Activated T-cell treated with anti-CD3 and anti-CD28 coated beads, Interleukin-2, amount 50 U/mL, for 48 hours (primary cell): ENCODE measurements at regions not wholly inside any gene's neighbourhood (a gene's known extent, or its start where the extent isn't known, plus 50 kb on each side); places are given as distances from the start of the nearest gene placed in this dataset.

ENCODE experiments used
- DNase-seq, 2 experiments: peaks; one replicate each; pipeline ENCODE4 v3.0.0-alpha.2; 2020

DNA sequence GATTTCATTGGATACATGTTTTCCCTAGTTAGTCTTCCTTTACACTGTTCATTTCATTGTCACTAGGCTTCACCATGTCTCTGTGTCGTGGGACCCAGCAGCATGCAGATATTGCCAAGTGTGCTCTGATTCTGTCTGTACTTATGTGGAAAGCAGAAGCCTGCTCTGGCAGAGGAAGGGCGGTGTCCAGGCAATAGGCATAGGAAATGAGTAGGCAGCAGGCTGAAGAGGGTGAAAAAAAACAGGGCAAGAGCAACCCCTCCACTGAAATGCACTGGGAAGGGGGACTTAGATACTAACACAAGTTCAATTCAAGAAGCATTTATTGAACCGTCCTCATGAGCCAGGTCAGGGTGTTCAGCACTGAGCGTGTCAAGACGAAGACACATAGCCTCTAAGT, 85.2 kb upstream of the VAV3 start:
- no peak for DNase-seq

DNA sequence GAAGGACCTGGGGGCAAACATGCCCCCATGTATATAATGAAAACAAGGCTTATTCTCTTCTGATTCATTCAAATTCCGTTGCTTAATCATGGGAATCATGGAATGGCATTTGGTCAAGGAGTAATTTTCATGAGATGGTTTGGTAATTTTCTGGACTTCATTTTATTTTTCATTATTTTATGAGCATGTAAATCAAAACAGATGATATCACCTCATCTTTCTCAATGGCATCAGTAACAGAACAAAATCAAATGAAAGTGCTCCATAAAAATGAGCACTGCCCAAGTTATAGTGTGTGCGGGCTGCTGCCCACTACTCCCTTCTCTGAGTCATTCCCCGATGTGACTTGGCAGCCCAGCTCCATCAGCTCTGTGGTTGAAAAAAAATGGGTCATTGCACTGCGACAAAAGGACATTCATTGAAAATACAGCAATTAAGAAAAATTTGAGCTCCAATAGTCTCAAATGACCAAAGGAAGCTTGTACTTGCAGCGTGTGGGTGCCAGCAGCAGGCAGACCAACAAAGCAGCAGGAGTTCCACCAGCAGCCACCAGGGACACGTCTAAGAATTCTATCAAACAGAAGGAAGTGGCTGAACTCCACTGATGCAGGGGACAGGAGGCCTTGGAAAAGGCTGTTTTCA, 84.3 kb upstream of the VAV3 start:
- peak; percentile 30 to 37 for DNase-seq

DNA sequence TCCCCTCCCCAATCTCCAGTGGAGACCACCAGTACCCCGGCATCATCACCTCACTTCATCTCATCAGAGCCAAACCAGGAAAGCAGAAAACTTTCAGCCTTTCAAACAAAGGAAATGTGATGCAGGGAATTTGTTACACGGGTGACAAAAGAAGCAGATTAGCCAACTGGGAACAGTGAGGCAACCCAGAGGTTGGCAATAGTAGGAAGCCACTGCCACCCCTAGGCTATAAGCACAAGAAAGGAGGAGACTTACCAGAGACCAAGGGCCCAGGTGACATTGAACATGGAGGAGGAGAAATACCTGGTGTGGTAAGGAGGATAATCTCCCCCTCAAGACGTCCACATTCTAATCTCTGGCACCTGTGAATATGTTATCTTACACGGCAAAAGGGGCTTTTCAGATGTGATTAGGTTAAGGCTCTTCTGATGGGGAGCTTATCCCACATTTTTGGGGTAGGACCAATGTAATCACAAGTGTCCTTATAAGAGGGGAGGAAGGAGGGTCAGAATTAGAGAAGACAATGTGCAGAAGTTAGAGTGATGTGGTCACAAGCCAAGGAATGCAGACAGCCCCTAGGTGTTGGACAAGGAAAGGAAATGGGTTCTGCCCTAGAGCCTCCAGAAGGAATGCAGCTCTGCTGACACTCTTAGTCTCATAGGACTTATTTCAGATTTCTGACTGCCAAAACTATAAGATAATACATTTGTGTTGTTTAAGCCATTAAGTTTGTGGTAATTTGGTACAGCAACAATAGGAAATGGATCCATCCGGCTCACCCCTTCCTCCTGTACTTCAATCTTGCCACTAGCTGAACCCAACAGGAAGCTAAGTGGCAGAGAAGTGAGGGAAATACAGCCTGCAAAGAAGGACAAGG, 83.6 kb upstream of the VAV3 start:
- DNase-seq = no peak

DNA sequence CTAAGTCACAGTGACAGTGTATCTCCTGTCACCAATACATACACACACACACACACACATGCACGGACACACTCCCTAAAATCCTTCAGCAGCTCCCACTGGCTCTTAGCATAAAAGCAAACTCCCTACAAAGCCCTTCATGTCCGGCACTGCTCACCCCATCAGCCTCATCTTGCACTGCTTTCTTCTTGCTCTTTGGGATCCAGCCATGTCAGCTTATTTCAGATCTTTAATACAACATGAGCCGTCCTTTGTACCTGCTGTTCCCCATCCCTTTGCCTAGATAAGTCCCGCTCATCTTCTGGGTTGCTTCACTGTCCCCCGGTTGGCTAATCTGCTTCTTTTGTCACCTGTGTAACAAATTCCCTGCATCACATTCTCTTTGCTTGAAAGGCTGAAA, 82.1 kb upstream of the VAV3 start:
- no peak for DNase-seq

DNA sequence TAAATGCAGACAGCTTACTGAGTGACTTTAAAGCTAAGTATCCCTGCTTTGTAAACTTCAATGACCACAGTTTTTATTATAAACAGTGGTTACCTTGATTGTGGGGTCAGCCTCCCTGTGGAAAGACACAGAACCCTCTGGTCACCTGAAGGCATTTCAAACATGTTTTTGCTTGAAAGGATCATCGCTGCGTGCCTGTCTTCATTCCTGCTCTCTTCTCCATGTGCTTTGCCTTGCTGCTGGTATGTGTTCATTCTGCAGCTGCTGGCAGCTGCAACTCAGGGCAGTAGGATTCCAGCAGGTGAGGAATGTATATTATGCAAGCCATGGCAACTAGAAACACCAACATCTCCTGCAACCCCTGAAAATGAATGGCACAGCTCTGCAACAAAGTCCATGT, 81.0 kb upstream of the VAV3 start:
- DNase-seq = no peak

DNA sequence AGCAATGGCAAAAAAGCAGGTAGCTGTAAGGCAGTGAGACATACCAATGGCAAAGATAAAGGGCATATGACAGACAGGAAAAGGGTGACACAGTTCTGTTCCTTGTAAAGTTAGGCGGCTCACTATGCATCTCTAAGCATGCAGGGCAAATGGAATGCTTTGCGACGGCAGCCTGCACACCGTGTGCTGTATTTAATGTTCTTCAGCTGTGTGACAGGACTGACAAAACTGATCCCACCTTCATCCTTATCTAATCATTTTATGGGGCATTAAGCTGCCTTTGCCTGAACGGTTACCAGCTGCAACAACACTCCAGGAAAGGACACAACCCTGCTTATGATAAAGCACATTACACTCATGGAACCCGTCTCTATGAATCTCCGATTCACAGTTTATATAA, 80.5 kb upstream of the VAV3 start:
- DNase-seq = no peak

DNA sequence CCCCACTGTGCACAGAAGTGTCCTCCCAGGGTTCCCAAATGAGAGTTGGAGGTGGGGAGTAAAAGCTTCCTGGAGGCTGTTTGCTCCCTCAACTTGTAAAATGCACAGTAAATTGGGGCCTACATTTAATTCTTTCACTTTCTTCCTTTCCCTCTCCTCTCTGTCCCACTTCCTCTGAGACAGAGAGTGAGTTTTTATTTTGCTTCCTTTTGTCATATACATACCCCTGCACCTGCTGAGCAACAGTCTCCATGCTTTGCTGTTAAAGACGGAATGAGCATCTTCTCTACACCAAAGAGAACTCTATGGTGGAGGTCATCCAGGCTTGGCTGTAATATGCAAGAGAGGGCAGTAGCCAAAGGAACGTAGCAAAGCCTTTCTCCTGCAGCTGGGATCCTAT, 79.3 kb upstream of the VAV3 start:
- no peak for DNase-seq

DNA sequence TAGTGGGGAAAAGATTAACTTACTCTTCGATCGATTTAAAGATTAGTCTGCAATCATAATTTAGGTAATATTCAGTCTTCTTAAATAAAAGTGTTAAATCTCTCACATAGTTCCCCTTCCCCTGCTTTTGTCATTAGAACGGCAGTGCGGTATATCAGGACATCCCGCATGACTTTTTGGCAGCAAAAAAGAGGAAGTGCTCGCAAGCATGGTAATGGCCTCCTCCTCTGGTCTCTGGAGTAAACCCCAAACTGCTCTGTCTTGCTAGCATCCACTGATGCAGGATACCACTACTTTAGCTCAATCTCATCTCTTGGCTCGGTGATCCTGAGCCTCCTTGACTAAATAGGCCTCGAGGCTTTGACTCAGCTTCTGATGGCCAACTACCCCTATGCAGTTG, 78.7 kb upstream of the VAV3 start:
- no peak for DNase-seq

DNA sequence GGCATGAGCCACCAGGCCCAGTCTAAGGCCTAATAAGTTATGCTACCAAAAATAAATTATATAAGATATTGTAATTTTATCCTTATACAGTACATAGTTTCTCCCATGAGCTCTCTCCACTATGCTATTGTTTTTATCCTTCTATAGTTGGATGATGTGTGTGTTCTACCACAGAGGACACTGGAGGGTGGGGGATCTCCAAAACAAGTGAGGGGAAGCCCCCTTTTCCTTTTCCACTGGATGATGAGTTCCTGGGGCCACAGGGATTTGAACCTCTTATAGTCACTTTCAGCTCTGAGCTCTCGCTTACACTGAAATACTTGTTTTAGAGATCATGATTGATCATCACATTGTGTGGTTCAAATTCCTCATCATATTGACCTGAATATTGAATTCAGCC, 77.6 kb upstream of the VAV3 start:
- DNase-seq = no peak

DNA sequence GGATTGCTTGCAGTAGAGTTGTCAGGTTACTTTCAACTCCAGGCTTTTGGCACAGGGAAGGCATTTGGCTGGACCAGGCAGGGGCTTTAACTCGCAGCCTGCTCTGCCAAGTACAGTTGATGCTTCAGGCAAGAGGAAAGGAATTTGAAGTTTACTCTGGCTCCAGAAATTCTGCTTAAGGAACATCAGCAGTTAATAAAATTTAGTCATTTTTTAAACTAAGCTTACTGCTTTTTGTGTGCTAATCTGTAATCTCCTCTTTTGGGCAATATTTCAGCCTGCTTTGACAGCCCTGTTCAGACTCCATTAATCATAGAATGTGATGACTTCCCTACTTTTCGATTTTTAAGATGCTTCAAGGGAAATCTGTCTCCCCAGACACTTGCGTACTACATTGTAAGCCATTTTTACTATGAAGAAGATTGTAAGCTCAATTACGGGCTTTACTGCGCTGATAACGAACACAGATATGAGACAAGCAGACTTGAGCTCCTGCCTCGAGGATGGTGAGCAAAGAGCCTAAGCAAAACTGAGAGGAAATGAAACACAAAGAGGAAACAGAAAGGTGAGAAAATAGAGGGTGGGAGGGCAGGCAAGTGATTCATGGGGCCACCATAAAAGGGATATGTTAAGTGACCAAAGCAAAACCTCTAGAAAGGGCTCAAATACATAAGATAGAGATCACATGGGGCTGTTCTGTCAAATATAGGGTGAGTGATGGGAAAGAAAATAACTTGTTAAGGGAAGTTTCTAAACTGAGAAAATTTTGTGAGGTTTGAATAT, 76.6 kb upstream of the VAV3 start:
- DNase-seq = no peak

DNA sequence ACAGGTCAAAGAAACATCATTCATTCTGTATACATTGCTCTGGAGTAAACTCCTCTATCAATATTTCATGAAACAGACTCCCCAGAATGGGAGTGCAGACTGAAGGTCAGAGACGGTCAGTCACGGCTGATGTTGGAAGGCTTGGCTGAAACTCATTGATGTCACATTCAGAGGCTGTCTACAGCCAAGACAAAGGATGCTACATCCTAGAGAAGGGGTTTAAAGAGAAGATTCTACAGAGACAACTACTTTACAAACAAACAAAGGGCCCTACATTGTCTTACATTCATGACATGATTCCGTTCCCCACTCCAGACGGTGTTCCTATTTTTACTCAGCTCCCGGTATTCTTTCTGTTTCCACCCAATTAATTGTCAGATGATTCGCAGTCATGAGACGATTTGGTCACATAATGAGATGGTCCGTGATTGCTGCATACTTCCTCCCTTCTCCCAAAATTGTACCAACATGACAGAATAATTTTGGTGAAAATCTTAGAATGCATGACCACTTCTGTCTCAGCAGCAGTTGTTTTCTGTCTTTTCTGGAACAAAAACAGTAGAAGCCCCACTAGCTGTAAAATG, 73.8 kb upstream of the VAV3 start:
- DNase-seq = no peak

DNA sequence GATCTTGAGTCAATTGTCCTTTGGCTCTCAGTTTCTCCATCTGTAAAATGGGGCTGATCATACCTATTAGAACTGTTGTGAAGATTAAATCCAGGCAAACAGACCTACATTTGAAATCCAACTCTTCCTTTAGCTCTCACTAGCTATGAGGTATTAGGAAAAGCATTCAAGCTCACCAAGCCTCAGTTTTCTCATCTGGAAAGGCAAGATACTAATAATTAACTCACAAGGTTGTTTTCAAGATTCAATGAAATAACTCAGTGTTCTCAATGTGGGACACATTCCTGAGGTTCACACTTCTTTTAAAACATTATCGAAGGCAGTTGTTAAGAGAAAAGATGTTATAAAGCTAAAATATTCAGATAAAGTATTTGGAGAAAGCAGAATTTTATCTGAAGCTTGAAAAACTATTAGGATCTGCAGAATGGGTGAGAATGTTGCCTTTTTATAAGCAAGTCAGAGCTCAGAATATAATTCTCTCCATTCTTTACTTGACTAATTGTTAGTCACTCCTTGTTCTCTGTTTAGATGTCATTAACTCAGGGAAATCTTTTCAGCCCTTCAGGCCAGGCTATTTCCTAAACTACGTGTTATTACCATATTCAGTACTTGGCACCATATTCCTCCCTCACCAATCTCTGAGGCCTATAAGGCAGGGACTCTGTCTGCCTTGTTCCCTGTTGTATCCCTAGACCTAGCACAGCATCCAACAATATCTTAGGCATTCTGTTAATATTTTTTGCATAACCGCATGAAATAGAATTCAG, 72.0 kb upstream of the VAV3 start:
- no peak for DNase-seq

DNA sequence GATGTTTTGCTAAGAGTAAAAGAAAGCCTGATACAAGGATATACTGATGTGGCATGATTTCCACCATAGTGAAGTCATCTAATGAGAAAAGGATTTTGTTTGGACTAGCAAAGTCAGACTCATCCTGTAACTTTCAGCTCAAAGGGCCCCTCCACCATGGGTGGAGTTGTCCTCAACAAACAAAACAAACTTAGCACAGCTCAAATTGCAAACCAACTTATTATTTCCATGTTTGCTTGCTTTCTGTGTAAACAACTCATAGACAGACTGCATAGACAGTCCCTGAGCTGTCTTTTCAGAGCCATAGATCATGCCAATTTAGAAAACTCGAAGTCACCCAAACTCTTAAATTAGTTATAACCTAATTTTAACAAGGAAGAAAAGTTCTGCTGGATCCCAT, 69.4 kb upstream of the VAV3 start:
- no peak for DNase-seq

DNA sequence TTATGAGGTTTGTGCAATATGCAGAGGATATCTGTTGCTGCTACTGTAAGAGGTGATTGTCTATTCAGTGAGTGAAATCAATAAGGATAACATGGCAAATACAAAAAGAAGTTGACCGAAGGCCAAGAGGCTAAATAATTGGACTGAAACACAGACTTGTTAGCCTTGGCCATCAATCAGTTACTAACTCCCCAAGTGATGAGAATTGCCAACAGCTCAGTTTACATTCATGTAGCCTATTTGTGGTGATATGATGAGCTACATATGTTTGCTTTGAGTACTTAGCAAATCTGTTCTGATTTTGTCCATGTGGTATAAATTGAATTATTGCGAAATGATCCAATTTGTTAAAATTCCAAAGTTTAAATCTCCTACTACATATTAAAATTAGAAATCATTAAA, 68.6 kb upstream of the VAV3 start:
- DNase-seq = no peak

DNA sequence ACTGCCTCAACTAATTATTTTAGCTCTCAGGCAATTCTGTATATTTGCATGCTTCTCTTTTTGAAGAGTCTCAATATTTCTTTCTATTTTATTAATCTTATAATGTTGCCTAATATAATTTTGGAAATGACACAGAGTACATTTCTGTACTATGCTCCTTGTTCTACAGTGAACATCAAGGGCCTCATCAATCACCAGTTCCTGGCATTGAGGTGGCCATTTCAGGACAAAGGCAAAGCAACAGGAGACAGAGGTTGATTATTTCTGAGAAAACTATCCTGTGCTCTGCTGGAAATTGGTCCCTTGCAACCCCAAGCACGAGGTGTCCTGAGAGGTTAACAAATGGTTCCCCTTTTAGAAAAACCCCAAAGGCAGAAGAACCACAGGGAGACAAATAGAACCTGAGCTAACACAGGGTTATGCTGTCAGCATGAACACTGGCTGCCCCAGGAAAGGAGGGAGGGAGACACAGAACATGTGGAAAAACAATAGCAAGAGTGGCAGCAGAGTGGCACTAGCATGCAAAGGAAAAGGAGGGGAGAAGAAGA, 63.9 kb upstream of the VAV3 start:
- no peak for DNase-seq

DNA sequence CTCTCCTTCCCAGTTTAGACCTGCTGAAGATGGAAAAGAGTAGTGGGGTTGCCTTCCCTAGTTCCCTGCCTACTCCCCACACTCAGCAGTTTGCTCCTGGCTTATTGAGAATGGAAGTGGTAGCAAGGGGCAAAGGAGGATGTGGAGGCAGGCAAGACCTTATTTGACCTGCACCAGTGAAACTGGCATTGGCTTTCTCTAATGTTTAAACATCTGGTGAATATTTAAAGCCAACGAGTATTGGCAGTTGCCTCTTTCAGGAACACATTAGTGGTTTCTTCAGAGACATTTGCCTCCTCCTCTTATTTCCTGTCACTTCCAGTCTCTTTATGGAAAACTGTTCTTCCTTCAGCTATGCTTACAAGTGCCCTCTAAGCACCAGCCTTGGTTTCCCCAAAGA, 62.4 kb upstream of the VAV3 start:
- no peak for DNase-seq

DNA sequence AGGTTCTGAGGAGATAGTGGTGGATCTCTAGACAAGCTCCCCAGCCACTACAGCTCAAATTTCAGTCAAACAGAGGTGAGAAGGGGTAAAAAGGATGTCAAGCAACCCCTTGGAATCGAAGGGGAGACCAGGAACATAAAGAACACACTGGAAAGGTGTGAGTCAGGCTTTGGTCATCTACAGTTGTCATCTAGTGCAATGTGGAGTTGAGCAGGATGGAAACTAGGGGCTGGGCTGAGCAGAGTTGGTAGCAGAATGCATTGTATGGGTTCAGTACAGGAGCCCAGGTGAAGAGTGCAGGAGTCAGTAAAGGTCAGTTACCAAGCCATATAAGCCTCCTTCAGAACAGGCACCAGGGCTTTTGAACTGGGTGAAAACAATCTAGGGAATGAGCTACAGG, 52.7 kb upstream of the VAV3 start:
- DNase-seq = no peak

DNA sequence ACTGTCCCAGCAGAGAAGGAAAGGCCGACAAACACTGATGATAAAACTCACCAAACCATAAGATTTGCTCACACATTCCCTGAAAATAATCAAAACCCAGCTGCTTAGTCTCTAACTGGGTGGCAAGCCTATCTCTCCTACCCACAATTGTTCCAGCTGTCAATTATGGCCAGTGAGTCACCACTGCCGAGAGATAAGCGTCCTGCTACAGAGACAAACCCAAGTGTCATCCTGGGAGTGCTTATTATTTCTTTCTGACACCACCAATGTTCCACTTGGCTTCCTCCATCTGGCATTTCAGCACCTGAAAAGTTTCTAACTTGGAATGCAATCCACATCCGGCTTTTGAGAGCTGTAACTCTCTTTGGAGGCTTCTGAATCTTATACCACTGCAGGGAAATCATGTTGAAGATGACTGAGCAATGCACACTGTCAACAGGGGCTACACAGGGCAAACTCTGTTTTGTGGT, 51.5 kb upstream of the VAV3 start:
- DNase-seq = peak; percentile 26 to 42
